ENCODE measurements at regions not wholly inside any gene's neighbourhood (a gene's known extent, or its start where the extent isn't known, plus 50 kb on each side); places are given as distances from the start of the nearest gene placed in this dataset.

DNA sequence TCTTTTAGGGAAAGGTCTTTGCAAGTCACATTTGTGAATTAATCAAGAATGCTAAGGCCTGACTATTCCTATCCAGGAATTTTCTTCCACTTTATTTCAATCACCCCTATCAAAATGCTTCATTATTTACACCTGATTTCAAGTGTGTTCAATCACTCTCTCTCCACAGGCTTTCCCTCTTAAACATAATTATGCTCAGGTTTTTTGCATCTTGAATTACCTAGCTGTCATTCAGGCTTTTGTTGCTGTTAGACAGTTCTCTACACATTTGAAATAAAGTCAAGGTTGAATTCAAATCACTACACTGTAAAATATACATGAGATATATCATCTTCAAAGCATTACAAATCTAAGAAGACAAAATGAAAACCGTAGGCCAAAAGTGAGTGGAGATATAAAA, 941.3 kb upstream of the SLITRK1 start:
- TF ChIP-seq POLR2A (IDR thresholded peaks at IDR 0.05) (no peak), POLR2AphosphoS5 (IDR thresholded peaks at IDR 0.05) (no peak), EP300 (IDR thresholded peaks at IDR 0.05) (no peak)
- TF ChIP-seq, protein P1, sequence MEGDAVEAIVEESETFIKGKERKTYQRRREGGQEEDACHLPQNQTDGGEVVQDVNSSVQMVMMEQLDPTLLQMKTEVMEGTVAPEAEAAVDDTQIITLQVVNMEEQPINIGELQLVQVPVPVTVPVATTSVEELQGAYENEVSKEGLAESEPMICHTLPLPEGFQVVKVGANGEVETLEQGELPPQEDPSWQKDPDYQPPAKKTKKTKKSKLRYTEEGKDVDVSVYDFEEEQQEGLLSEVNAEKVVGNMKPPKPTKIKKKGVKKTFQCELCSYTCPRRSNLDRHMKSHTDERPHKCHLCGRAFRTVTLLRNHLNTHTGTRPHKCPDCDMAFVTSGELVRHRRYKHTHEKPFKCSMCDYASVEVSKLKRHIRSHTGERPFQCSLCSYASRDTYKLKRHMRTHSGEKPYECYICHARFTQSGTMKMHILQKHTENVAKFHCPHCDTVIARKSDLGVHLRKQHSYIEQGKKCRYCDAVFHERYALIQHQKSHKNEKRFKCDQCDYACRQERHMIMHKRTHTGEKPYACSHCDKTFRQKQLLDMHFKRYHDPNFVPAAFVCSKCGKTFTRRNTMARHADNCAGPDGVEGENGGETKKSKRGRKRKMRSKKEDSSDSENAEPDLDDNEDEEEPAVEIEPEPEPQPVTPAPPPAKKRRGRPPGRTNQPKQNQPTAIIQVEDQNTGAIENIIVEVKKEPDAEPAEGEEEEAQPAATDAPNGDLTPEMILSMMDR (IDR thresholded peaks at IDR 0.05), result no peak

Measured in upper lobe of left lung (tissue), 4 donors.